ENCODE measurements at regions not wholly inside any gene's neighbourhood (a gene's known extent, or its start where the extent isn't known, plus 50 kb on each side); places are given as distances from the start of the nearest gene placed in this dataset.
"Not testable (repeated sequence)": the region's sequence is repeated elsewhere in the genome, so short reads cannot be mapped to it uniquely, and the experiment has no call there.

- no peak for DNase-seq
Measured at GRCh38 chr14:101254805-101255764, 306.2 kb upstream of the DIO3 start.

DNA sequence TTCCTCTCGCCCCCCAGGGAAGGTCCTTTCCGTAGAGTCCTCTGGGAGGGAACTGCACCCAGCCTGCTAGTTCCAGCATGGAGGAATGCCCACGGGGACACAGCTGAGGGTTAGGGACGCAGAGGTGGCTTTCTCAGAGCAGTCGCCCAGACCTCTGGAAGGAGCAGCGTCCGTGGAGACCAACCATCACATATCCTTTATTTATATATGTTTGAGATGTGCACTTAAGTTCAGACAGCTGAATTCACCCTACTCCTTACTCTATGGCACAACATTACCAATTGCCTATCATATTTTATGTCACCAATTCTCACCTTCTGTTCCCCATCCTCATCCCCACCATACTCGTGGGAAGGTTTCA is 305.6 kb upstream of the DIO3 start:
- no peak for DNase-seq

DNA sequence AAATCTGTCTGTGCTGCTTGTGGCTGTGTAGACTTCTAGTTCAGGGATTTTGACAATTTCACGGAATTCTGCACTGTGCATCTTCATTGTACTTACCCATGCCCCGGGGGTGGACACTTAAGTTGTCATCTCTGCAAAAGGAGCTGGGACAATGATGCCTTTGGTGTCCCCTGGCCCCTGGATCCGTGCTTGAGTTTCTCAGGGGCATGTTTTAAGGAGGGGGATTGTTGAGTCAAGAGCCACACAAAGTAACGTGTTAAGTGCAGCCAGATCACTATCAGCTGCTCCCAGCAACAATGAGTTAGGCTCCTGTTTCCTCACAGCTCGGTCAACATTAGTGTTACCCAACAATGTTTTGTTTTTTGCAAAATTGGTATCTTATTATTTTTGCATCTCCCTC is 305.0 kb upstream of the DIO3 start:
- DNase-seq: no peak

GRCh38 chr14:101257551-101257950 is 303.7 kb upstream of the DIO3 start:
- no peak for DNase-seq

DNA sequence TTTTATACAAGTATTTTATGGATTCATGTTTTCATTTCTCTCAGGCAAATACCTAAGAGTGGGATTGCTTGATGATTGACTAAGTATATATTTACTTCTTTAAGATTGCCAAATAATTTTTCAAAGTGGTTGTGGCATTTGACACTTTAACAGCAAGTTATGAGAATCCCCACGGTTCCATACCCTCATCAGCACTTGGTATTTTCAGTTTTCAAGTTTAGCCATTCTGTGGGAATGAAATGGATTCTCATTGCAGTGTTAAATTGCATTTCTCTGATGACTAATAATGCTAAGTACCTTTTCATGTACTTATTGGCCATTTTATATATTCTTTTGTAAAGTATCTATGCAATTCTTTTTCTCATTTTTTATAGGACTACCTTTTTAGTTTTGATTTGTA is 301.5 kb upstream of the DIO3 start:
- DNase-seq: no peak

DNA sequence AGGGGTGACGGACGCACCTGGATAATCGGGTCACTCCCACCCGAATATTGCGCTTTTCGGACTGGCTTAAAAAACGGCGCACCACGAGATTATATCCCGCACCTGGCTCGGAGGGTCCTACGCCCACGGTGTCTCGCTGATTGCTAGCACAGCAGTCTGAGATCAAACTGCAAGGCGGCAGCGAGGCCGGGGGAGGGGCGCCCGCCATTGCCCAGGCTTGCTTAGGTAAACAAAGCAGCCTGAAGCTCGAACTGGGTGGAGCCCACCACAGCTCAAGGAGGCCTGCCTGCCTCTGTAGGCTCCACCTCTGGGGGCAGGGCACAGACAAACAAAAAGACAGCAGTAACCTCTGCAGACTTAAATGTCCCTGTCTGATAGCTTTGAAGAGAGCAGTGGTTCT is 294.9 kb upstream of the DIO3 start:
- not testable (repeated sequence) for DNase-seq

GRCh38 chr14:101273091-101273490 is 288.2 kb upstream of the DIO3 start:
- DNase-seq: no peak

GRCh38 chr14:101276309-101277091 is 284.8 kb upstream of the DIO3 start:
- no peak for DNase-seq

GRCh38 chr14:101282418-101282817 is 278.9 kb upstream of the DIO3 start:
- DNase-seq: no peak

DNA sequence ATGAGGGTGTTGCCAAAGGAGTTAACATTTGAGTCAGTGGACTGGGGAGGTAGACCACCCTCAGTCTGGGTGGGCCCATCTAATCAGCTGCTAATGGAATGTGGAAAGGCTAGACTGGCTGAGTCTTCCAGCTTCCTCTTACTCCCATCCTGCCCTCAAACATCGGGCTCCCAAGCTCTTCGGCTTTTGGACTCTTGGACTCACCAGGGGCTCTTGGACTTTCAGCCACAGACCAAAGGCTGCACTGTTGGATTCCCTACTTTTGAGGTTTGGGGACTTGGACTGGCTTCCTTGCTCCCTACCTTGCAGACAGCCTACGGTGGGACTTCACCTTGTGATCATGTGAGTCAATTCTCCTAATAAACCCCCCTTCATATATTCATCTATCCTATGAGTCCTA is 276.6 kb upstream of the DIO3 start:
- DNase-seq: no peak

DNA sequence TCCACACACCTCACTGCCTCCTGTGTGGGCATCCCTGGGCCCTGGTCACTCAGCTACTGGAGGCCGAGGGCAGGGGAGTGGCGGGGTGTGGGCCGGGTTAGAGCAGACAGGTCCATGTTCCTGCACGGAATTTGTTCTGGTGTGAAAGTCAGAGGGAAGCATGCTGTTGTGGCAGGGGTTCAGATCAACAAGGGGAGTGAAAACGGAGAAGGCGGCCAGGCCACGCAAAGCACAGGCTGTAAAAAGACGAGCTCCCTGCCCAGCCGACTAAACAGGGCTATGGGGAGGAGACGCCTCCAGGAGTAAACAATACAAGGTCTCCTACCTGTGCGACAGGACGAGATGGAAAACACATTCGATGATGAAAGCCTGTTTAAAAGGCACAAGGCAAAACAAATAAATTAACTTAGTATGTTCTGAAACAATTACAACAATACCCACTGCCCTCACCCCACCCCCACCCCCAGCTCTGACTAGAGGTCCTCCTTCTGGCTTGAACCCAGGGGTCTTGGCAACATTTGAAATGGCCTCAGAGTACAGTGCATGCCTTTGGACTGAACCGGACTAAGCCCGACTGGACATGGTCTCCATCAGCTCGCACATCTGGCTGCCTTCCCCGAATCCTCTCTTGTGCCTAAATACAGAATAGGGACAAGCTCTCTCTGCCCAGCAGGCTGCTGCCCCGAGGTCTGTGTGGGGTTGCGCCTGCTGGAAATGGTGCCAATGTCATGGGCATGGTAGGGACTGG is 274.9 kb upstream of the DIO3 start:
- no peak for DNase-seq

- no peak for DNase-seq
Measured at GRCh38 chr14:101288436-101289229, 272.7 kb upstream of the DIO3 start.

GRCh38 chr14:101289230-101289690 is 272.0 kb upstream of the DIO3 start:
- DNase-seq: no peak

DNA sequence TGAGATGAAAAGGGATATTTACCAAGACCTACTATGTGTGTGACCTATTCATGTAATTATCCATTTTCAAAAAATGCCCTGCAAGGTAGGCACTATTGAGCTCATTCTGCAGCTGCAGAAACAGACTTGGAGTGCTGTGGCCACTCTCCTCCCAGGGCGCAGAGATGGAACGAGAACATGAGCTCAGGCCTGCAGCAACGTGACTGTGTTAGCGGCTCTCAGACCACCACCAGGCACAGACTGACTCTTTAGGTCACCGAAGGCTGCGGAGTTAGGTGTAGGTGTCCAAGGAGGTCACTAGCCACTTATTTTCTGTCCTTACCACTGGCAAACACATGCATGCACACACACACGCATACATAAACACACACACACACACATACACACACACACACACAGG is 271.4 kb upstream of the DIO3 start:
- no peak for DNase-seq

GRCh38 chr14:101290611-101291010 is 270.7 kb upstream of the DIO3 start:
- DNase-seq: no peak

DNA sequence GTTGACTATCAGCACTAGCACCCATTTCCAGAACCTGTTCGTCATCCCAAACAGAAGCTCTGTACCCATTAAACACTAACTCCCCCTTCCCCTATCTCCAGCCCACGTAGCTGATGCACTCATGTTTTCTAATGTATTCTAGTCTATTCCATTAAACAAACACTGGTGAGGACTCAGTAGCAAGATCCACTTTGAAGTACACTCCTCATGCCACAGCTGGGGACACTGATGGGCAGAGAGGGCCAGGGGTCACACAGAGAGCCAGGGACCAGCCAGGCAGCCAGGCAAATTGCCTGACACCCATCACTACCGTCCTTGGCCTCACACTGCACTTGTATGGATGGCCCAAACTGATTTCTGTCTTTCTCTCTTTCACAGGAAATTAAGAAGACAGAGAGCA is 269.9 kb upstream of the DIO3 start:
- DNase-seq: no peak

GRCh38 chr14:101292448-101292847 is 268.8 kb upstream of the DIO3 start:
- DNase-seq: no peak

DNA sequence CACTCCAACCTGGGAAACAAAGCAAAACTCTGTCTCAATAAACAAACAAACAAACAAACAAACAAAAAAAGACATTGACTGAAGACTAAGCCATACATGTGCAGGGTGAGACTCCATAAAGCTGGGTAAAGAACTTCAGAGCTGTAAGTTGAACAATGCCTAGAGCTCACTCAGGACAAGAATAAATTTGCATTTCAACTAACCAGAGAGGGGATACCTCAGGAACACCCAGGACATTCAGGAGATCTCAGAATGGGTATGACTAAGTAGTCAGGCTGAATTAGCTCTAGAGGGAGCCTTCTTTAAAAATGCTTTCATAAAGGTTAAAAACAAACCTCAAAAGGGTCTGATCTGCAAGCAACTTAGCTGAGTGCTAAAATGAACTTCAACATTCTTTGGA is 267.7 kb upstream of the DIO3 start:
- no peak for DNase-seq

DNA sequence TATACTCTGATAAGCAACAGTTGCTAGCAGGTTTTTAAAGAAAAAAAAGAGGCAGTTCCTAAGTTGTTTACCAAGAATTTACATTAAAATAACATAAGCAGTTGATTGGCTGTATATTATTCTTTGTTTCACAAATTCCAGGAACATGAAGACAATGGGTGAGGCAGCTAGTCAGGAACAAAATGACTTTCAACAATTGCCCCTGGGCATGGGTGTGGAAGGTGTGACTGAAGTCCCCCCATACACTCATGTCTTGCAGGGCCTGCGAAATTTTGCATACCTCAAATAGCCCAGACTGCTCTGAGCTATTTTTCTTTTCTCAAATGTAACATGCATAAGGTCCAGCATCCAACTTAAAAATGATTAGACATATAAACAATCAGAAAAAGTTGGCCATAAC is 267.2 kb upstream of the DIO3 start:
- DNase-seq: no peak

GRCh38 chr14:101299781-101300180 is 261.5 kb upstream of the DIO3 start:
- not testable (repeated sequence) for DNase-seq

- no peak for DNase-seq
Measured at GRCh38 chr14:101301011-101301410, 260.3 kb upstream of the DIO3 start.

Measured in amygdala (tissue), 56 donors.